Adrenal gland (tissue), 5 donors: ENCODE measurements at regions not wholly inside any gene's neighbourhood (a gene's known extent, or its start where the extent isn't known, plus 50 kb on each side); places are given as distances from the start of the nearest gene placed in this dataset.

Source experiments
- CTCF ChIP-seq, 6 experiments: fragments of 450-650 bp in 4 of 6; fragments of 200-600 bp in 2 of 6; sonication (generic) in 1 of 6; IDR thresholded peaks; 1 replicate in 5 of 6; 2 replicates in 1 of 6; pipeline versions ENCODE4 v1.5.1 to v1.8.0; 2016 to 2021; ENCODE audit warnings: antibody characterized with exemption in 6 of 6, mild to moderate bottlenecking in 2 of 6, moderate library complexity in 1 of 6
- POLR2A ChIP-seq, 2 donors: fragments of 450-650 bp; IDR thresholded peaks; one replicate each; pipeline ENCODE4 v1.6.1; 2017; ENCODE audit warnings: antibody characterized with exemption in 2 of 2, mild to moderate bottlenecking in 2 of 2, moderate library complexity in 1 of 2
- donor health status: DM: no; HTN: no; CAD: no.

- no peak for TF ChIP-seq POLR2A (IDR thresholded peaks at IDR 0.05)
- TF ChIP-seq CTCF (IDR thresholded peaks at IDR 0.05), result peak in 2 of 6 experiments; percentile 8 to 15
Observed at GRCh38 chr7:130959743-130960207, 225.8 kb upstream of the KLF14 start.
